ENCODE measurements at regions not wholly inside any gene's neighbourhood (a gene's known extent, or its start where the extent isn't known, plus 50 kb on each side); places are given as distances from the start of the nearest gene placed in this dataset.

DNA sequence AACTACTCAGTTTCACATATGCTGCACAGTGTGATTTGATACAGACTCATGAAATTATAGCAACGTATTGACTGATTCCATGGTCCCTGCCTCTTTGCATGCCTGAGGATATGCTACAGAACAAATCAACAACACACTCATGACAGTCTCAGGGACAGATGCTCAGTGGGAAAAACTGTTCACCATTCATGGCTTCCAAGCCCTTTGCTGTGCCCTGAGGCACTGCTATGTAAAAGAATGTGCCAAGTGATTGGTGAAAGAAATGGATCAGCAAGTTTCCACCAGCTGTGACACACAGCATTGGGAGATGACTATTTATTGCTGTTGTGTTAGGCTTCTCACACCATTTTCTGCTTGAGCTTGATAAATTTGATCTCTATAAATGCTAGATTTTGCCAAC lies 825.6 kb upstream of the INTU start:
- Mint-ChIP-seq H3K4me1 (peaks cover 11% of the 10 kb centered on the region), H3K27me3 (ENCODE audit: low read depth) (no peaks in the 10 kb centered on the region), H3K36me3 (ENCODE audit: low read depth) (no peaks in the 10 kb centered on the region), H3K4me3 (no peak overlapping the region), H3K27ac (ENCODE audit: unreplicated experiment) (no peak overlapping the region), H3K9me3 (peaks cover 3% of the 10 kb centered on the region)
- no peak for DNase-seq (ENCODE audit: low read depth, low spot score)
- TF ChIP-seq, protein P1, sequence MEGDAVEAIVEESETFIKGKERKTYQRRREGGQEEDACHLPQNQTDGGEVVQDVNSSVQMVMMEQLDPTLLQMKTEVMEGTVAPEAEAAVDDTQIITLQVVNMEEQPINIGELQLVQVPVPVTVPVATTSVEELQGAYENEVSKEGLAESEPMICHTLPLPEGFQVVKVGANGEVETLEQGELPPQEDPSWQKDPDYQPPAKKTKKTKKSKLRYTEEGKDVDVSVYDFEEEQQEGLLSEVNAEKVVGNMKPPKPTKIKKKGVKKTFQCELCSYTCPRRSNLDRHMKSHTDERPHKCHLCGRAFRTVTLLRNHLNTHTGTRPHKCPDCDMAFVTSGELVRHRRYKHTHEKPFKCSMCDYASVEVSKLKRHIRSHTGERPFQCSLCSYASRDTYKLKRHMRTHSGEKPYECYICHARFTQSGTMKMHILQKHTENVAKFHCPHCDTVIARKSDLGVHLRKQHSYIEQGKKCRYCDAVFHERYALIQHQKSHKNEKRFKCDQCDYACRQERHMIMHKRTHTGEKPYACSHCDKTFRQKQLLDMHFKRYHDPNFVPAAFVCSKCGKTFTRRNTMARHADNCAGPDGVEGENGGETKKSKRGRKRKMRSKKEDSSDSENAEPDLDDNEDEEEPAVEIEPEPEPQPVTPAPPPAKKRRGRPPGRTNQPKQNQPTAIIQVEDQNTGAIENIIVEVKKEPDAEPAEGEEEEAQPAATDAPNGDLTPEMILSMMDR (conservative IDR thresholded peaks at IDR 0.05): no peak

DNA sequence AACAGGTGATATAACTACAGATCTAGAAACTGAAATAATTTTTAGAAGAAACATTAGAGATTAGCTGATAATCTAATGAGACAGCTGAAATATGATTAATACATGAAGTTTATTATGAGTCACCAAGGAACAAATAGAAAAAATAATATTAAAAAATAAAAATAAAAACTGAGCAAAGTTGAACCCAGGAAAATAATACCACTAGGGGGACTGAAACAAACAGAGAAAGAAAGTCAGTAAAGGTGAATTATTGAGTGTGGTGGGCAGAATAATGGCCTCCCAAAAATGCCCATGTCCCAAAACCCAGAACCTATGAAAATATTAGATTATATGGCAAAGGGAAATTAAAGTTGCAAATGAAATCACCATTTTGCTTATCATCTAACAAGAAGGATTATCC lies 820.7 kb upstream of the INTU start:
- Mint-ChIP-seq H3K27me3 (ENCODE audit: low read depth) (no peaks in the 10 kb centered on the region), H3K4me1 (peaks cover 5% of the 10 kb centered on the region), H3K9me3 (peaks cover 12% of the 10 kb centered on the region), H3K36me3 (ENCODE audit: low read depth) (no peaks in the 10 kb centered on the region), H3K27ac (ENCODE audit: unreplicated experiment) (no peak overlapping the region), H3K4me3 (no peak overlapping the region)
- TF ChIP-seq, protein P1 (conservative IDR thresholded peaks at IDR 0.05): peak; percentile 23
- DNase-seq (ENCODE audit: low read depth, low spot score): no peak

DNA sequence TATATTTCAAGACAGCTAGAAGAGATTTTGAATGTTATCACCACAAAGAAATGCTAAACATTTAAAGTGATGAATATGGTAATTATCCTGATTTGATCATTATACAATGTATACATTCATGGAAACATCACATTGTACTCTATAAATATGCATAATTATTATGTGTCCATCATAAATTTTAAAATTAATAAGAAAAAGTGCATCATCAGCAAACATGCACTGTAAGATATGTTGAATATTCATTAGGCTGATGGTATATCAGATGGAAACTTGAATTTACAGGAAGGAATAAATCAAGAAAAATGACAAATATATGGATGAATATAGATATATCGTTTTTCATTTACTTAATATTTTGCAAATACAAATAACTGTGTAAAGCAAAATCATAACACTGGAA lies 812.1 kb upstream of the INTU start:
- Mint-ChIP-seq H3K9me3 (peaks cover 3% of the 10 kb centered on the region), H3K4me3 (no peak overlapping the region), H3K27me3 (ENCODE audit: low read depth) (no peaks in the 10 kb centered on the region), H3K36me3 (ENCODE audit: low read depth) (no peaks in the 10 kb centered on the region), H3K27ac (ENCODE audit: unreplicated experiment) (no peak overlapping the region), H3K4me1 (no peaks in the 10 kb centered on the region)
- TF ChIP-seq, protein P1 (conservative IDR thresholded peaks at IDR 0.05): no peak
- DNase-seq (ENCODE audit: low read depth, low spot score): no peak

DNA sequence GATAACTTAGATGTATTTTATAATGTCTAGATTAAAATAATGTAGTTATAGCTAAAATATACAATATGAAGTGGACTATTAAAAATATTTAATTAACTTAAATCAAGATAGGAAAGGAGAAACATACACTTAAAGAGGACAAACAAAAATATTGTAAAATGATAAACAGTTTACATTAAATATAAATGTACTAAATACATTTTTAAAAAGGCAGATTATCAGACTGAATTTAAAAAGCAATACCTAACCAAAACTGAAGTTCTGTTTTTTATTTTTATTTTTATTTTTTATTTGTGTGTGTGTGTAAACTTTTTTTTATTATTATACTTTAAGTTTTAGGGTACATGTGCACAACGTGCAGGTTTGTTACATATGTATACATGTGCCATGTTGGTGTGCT lies 811.6 kb upstream of the INTU start:
- Mint-ChIP-seq H3K27ac (ENCODE audit: unreplicated experiment) (no peak overlapping the region), H3K4me1 (no peaks in the 10 kb centered on the region), H3K4me3 (no peak overlapping the region), H3K9me3 (peaks cover 3% of the 10 kb centered on the region), H3K27me3 (ENCODE audit: low read depth) (no peaks in the 10 kb centered on the region), H3K36me3 (ENCODE audit: low read depth) (no peaks in the 10 kb centered on the region)
- TF ChIP-seq, protein P1 (conservative IDR thresholded peaks at IDR 0.05): no peak
- DNase-seq (ENCODE audit: low read depth, low spot score): no peak

DNA sequence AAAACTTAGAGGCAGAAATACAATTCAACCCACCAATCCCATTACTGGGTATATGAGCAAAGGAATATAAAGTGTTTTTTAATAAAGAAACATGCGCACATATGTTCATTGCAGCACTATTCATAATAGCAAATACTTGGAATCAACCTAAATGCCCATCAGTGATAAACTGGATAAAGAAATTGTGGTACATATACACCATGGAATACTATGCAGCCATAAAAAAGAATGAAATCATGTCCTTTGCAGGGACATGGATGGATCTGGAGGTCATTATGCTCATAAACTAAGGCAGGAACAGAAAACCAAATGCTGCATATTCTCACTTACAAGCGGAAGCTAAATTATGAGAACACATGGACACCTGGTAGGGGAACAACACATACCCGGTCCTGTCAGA lies 807.7 kb upstream of the INTU start:
- H3K4me3 Mint-ChIP-seq: no peak overlapping the region
- H3K9me3 Mint-ChIP-seq: peaks cover 3% of the 10 kb centered on the region
- H3K27me3 Mint-ChIP-seq (ENCODE audit: low read depth): no peaks in the 10 kb centered on the region
- H3K4me1 Mint-ChIP-seq: no peaks in the 10 kb centered on the region
- no peaks in the 10 kb centered on the region for H3K36me3 Mint-ChIP-seq (ENCODE audit: low read depth)
- no peak overlapping the region for H3K27ac Mint-ChIP-seq (ENCODE audit: unreplicated experiment)
- no peak for DNase-seq (ENCODE audit: low read depth, low spot score)
- TF ChIP-seq, protein P1 (conservative IDR thresholded peaks at IDR 0.05): no peak

DNA sequence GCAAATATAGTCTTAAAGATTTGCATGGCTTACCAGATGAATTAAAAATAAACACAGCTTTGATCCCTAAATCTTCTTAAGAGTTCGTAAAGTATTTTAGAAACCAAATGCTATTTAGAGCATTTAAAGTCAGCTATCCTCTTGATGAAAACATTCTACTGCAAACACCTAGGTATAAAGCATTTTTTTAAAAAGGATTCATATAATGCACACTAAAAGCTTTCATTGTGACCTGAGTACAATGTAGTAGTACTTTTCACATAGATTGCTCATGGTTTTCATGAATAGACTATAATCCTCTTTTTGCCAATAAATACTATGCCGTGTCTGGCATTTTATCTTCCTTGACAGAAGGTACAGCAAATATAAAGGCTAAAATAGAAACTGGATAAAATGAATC lies 805.1 kb upstream of the INTU start:
- Mint-ChIP-seq H3K9me3 (peaks cover 3% of the 10 kb centered on the region), H3K4me1 (no peaks in the 10 kb centered on the region), H3K27ac (ENCODE audit: unreplicated experiment) (no peak overlapping the region), H3K27me3 (ENCODE audit: low read depth) (no peaks in the 10 kb centered on the region), H3K36me3 (ENCODE audit: low read depth) (peaks cover 10% of the 10 kb centered on the region), H3K4me3 (no peak overlapping the region)
- TF ChIP-seq, protein P1 (conservative IDR thresholded peaks at IDR 0.05): no peak
- no peak for DNase-seq (ENCODE audit: low read depth, low spot score)

Data from neural crest cell (in vitro differentiated cells).